ENCODE measurements at regions not wholly inside any gene's neighbourhood (a gene's known extent, or its start where the extent isn't known, plus 50 kb on each side); places are given as distances from the start of the nearest gene placed in this dataset.

GRCh38 chr4:30842142-30842541 lies 122.0 kb downstream of the PCDH7 start:
- TF ChIP-seq, protein P1, sequence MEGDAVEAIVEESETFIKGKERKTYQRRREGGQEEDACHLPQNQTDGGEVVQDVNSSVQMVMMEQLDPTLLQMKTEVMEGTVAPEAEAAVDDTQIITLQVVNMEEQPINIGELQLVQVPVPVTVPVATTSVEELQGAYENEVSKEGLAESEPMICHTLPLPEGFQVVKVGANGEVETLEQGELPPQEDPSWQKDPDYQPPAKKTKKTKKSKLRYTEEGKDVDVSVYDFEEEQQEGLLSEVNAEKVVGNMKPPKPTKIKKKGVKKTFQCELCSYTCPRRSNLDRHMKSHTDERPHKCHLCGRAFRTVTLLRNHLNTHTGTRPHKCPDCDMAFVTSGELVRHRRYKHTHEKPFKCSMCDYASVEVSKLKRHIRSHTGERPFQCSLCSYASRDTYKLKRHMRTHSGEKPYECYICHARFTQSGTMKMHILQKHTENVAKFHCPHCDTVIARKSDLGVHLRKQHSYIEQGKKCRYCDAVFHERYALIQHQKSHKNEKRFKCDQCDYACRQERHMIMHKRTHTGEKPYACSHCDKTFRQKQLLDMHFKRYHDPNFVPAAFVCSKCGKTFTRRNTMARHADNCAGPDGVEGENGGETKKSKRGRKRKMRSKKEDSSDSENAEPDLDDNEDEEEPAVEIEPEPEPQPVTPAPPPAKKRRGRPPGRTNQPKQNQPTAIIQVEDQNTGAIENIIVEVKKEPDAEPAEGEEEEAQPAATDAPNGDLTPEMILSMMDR (IDR thresholded peaks at IDR 0.05; ENCODE audit: poor library complexity) = no peak
- TF ChIP-seq EZH2 (IDR thresholded peaks at IDR 0.05; ENCODE audit: borderline replicate concordance) = no peak
